Stimulated activated CD4-positive, alpha-beta T cell treated with anti-CD3 and anti-CD28 coated beads, Interleukin-4, amount 100 ng/mL, for 4 hours (primary cell): ENCODE measurements at regions not wholly inside any gene's neighbourhood (a gene's known extent, or its start where the extent isn't known, plus 50 kb on each side); places are given as distances from the start of the nearest gene placed in this dataset.
"Not testable (repeated sequence)": the region's sequence is repeated elsewhere in the genome, so short reads cannot be mapped to it uniquely, and the experiment has no call there.

Experiments
- DNase-seq, 2 experiments: peaks; one replicate each; pipeline ENCODE4 v3.0.0-alpha.2; 2020

DNA sequence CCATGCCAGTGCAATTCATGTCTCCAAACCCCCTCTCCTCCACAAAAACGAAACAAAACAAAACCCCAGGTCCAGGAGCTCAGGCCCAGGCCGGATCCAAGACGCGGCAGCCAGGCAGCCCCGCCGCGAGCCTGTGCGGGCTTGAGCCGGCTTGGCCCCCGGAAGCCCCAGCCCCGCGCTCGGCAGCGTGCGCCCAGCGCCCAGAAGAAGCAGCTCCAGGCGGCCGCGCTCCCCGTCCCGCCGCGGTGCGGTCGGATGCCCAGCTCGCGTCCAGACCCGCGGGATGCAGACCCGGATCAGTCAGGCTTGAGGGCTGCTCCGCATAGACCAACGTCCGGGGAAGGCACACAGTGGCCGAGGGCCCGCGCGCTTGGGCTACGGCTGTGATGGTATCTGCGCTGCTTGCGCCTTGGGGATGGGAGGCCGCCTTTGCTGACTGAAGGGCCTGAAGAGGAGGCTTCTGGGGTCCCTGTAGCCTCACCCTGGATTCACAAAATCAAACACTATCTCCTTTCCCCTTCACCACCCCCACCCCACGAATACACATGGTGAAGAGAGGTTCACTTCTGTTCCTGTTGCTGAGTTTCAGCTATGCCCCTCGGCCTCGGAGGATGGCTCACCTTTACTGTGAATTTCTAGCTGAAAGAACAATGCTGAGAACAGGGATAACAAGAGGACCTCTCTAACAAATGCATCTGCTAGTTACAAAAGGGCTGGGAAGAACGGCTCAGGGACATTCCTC lies 79.9 kb upstream of the EN2 start:
- no peak for DNase-seq

DNA sequence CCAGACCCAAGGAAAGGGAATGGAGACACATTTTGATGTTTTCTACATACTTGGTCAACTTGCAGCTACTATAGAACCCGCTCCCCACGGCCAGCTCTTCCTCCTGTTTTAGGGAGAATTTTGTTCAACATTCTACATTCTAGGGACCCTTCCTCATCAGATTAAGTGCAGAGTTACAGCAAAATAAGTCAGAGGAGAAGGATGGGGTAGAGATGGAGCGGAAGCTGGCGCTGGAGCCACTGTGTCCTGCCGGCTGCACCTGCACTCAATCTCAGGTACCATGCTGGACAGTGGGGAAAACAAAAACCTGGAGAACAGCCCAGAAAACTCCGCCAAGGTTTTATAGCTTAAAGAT lies 79.4 kb upstream of the EN2 start:
- no peak for DNase-seq

DNA sequence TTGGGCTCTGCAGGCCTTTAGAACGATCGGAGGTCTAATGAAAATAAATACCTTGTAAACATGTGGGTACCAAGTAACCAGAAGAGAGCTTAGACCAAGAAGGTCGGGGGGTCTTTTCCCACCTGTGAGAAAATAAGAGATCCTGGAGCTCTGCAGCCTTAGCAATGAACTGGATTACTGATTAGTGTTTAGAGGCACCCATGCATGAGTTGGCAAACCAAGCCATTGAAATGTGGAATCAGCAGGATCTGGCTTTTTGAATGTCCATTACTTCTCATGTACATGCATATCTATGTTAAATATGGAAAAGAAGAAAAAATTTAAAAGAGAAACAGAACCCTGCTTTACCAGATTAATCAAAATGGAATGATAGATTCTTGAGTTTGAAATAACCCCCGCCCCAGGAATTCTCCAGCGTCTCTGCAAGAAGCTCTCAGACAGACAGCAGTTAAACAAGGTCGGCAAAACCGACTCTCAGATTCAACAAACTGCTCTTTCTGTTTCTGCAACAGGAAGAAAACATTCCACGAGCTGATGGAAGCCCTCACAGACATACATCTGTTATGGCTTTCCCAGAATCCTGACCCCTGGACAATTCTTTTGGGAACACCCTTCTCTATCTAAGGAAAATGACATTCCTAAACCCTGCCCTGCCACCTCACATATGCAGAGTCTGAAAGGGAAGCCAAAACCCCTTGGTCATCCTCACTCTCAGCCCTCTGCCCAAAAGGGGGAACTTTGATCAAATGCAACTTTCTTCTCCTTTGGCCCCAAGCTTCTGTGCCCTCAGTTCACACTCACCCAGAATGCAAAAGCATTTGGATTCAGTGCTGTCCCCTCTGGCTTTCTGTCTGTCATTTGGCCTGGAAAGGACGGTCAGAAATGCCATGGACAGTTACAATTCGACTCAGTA lies 78.7 kb upstream of the EN2 start:
- DNase-seq, result no peak

DNA sequence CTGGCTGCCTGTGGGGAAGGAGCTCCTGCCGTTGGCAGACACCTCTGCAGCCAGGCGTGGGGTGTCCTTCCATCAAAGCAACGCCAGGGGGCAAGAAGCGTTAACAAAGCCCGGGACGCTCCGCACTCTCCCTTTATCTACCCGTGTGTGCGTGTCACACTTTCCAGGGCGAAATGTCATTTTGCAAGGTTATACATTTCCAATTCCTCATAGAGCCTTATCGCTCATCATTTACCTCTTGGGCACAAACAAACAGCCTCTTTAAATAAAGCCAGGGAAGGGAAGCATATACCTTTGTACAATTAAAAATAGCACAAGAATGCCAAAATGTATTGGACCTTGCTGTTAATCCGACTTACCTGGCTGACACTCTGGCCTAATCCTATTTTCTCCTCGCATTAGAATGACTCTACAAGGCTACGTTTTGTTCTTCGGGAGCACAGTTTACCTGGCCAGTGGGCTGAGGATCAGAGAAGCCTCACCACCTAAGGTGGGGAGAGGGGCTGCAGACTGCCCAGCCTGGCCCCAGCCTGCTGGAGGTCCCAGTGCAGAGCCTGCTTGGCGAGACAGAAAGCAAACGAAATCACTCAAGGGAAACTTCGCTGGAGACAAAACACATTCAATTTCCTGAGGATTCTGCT lies 77.6 kb upstream of the EN2 start:
- DNase-seq, result peak; percentile 68 to 74

DNA sequence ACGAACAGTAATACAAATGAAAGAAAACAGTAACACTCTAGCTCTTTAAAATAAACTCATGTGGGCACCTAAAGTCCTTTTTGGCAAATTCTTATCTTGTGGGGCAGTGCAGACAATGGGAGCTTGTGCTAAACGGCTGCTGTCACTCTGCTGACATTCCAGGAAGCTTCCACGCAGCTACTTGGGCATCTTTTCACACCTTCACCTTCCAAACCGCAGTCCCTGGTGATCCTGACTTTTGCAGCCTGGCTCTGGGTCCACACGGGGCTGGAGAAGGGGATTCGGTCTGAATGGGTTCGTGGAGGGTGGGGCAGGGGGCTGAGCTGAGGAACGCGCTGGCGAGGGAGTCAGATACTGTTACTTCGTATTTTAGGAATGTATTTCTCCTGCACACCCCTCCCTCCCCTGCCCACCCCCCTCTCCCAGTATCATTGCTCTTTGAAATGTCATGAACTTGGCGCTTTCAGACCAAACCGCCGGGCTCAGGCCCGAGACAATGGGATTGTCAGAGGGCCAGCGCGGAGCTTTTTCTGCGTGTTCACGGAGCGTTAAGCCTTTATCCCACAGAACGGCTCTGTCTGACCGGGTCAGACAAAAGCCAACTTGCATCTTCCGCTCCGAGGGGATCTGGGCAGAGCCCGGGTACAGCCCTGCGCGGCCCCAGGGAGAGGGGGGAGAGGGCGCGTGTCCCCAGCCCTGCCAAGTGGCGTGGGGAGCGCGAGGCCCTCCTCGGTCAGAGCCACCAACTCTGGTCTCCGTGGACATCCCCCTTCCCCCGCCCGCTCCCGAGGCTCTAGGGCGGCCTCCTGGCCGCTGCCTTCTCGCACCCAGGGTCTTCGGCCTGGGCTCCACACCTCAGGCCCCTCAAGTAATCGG lies 76.7 kb upstream of the EN2 start:
- DNase-seq, result no peak

DNA sequence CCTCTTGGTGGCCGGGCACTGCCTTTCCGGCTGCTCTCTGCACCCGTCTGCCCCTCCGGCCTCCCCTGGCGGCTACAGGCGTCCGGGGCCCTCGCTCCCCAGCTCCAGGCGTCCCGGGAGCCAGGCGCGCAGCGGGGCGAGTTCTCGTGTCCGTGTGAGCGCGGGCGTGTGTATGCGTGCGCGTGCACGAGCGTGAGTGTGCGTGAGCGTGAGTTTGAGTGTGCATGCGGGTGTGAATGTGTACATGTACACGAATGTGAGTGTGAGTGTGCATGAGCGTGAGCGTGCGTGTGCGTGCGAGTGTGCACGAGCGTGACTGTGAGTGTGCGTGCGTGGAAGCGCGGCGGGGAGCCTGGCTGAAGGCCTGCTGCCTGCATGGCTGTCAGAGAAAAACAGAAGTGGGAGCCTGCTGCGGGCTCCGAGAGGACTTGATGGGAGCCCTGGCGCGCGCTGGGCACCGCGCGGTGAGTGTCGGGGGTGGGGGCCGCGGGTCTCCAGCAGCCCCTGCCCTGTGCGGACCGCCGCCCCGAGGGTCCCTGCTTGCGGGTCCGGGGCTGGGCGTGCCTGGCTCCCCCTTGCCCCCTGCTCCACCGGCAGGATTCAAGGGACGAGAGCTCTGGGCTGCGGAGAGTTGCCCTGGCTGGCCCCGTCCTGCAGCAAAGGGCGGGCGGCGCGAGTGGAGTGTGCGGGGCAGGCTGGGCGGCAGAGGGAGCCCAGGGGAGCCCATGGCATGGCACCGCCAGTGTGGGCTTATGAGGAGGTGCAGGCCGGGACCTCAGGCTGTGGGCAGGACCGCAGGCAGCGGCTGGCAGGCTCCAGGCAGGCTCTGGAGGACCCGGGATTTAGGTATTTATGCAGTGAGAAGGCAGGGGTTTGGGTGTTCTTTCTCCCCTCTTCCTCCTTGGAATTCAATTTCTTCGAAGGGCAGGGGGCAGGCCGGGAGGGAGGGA lies 75.8 kb upstream of the EN2 start:
- no peak for DNase-seq

DNA sequence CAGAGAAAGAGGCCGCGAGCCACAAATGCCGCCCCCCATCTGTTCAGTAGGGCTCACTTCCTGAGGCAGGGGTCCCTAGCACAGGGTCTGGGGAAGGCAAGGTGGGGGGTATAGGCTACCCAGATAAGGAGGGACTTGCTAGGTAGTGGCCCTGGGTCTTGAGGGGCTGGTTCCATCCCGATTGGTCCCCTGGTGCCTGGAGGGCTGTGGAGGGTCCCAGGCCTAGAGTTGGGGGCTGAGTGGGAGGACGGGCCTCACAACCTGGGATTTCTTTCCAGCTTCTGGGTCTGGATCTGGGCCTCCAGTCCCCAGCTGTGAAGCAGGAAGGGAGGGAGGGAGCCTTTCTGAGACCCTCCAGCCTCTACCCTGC lies 75.1 kb upstream of the EN2 start:
- no peak for DNase-seq

DNA sequence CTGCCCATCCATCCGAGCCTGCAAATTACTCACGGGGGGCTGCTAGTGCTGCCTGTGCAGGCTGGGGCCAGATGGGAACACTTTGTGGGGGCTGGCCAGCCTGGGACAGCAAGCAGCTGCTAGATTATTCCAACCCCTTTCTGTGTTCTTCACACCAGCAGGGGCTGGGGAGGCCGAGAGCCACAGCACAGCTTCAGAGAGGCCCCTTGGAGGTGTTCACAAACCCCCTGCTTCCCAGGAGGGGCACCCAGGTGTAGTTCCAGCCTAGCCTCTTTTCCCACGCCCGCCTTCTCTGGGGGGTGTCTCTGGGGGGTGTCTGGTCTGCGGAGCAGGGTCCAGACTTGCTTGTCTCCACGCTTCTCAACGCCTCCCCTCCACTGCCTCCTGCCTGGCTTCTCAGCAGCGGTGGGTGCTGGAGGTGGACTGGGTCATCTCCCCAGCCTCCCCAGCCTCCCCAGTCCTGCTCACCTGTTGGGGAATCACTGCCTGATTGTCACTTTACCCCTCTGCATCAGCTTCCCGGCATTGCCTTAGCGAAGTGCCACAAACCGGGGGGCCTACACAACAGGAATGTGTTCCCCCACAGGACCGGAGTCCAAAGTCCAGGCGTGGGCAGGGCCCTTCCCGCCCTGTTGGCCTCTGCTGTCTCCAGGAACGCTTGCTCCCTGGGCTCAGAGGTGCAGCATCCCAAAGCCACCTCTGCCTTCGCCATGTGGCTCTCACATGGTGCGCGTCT lies 74.0 kb upstream of the EN2 start:
- no peak for DNase-seq

DNA sequence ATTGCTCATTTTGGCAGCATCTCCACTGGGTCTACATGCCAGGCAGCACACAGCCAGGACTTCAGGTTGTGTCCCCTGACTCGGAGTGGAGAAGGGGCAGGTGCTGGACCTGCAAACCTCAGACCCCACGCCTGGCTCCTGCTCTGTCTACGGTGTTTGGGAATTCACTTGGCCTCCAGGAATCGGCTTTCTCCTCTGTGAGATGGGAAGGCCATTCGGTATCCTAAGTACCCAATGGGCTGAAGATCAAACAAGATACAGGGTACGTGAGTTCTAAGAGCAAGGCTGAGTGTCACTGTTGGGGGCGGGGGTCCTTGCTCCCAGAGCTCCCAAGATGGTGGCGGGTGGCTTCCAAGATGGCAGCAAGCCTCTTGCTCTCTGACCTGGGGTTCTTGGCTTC lies 73.2 kb upstream of the EN2 start:
- DNase-seq, result no peak

DNA sequence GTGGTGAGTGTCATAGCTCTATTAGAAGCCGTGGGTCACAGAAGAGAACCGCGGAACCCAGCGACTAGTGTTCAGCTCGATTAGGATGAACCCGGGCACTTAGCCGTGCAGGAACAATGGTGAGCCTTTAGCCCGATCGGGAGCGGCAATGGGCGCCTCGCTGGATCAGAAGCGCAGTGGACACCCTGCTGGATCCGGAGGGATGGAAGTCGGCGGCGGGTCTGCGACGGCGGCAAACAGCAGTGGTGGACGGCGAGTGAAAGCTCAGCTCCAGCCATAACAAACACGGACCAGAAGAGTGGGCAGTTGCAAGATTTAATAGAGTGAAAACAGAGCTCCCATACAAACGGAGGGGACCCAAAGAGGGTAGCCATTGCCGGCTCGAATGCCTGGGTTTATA lies 72.7 kb upstream of the EN2 start:
- DNase-seq, result not testable (repeated sequence)

DNA sequence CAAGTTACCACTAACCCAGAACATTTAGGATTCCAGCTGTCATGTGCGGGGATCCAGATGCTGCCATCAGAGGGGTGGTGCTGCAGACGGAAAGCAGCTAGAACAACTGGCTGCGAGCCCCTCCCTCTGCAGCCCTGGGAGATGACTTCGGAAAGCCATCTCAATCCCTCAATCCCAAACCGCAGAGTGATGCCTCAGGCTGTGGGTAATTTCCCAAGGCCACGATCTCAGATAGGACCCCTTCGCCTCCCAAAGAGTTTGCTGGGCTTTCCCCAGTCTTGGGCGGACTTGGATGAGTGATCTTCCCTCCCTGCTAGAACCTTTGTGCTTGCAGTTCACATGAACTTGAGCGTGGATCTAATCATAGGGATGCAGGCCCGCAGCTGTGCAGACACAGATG lies 71.3 kb upstream of the EN2 start:
- no peak for DNase-seq

DNA sequence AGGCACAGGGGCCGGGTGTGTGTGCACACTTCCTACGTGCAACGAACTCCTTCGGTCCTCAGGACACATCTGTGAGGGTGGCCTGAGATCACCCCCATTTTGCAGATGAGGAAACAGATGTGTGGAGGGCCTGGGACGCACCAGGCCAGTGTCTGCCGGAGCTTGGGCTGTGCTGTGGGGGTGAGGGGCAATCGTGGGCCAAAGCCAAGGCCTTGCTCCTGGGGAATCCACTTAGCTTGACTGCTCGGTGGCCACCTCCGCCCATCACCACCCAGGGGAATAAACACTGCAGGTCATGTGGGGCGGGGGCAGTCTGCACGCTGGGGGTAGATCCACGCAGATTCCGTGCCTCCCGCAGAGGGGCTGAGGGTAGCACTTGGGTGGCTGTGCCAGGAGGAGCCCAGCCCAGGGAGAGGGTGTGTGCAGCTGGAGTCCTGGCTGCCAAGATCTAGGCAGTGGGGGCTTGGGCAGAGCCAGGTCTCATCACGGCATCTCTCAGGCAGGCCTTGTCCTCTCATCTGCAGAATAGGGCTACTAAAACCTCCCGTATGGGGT lies 70.8 kb upstream of the EN2 start:
- no peak for DNase-seq

DNA sequence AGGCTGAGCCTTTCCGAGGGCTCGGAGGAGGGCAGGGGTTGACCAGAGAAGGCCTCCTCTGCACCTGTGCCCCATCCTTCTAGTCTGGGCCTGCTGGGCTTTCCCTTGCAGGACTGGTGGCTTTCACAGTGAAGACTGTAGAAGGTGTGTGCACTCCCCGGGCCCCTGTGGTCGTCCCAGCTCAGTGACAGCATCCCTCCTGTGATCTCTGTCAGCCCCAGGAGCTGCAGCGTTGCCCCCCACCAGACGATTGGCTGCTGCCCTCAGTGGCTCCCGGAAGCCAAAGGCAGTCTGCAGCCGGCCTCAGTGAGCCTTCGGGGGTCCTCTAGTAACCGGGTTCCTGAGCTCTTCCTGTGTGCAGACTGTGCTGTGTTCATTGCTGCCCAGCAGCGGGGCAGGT lies 69.4 kb upstream of the EN2 start:
- no peak for DNase-seq

DNA sequence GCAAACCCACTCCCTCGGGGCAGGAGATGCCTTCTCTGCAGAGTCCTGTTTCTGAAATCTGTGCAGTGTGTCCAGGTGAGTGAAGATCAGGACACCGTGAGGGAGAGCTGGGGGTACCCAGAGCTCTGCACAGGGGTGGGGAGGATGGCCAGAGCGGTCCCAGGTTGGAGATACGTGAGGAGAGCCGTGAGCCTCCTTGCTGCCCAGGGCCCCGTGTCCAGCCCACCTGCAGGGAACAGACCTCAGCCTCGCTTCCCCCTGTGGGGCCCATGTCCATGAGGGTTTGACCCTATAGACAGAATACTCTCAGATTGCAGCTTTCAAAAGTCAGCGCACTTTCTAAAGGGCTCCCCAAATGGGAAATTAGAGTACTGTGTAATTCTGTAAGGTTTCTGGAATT lies 66.5 kb upstream of the EN2 start:
- no peak for DNase-seq

DNA sequence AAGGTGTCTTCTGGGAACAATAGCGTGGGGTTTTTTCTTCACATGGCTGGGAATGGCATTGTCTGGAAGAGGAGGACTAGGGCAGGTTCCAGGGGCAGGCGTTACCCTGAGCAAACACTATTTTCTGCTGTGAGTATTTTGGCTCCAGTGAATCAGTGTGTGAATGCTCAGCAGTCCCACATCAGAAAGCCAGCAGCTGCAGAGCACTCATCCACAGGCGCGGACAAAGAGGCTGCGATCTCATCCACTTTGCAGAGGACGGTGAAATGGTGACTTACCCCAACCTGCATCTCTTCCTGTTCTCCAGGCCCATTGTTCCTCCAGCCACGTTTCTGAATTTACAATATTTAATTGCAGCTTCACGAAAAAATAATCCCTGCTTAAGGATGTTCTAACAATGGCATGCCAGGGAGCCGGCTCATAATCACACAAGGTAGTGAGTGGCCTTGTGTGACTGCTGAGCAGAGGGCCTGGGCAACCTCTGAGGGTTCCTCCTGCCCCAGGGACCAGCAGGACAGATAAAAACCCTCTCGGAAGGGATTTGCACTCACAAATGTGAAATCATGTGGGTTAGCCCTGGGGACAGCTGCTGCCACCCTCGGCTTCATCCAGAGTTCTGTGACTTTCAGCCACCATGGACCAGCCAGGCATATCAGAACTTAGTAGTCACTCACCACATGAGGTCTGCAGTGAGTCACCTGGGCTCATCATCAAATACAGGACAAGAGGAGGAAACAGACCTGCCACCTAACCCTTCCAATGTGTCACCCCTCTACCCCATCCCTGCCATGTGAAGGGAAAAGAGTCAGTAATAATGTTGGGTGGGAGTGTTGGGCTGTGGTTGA lies 65.0 kb upstream of the EN2 start:
- no peak for DNase-seq

DNA sequence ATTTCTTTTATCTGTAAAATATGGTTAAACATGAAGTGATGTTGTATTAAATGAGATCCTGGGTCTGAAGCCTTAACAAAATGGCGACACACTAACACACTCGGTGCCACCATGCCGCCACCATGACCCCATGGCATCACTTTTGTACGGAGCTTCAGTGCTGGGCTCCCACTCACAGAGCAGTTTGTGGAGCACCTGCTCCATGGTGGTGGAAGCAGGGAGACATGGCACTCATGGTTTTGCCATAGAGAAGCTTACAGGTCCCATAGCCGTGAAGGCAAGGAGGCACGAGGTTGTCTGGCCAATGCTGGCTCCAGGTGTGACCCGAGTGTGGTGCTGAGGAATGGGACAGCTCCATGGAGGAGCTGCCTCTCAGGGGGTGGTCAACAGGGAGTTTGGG lies 63.5 kb upstream of the EN2 start:
- no peak for DNase-seq

DNA sequence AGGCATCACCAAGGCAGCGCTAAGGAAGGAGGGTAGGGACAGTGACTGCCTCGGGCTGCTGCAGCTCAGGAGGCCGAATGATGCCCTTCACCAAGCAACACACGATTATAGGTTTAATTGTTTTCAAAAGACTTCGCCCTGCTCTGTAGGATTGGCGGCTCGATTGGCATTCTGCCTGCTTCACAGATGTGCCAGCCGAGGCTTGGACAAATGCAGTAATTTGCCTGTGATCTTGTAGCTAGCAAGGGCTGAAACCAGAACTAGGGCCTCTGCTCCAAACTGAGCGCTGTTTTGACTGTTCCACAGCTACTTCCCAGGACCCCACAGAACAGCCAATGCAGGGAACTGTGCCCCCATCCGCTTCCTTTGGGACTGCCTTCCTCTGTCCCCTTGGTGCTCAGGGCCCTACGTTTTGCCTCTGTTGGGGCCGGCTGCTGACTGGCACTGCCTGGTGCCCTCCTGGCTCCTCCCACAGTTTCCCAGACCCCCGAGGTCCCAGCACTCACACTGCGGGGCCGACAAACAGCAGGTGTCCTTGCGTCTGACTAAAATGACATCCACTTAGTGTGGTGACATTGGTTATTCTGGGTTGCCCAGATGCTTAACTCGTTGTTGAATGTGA lies 62.6 kb upstream of the EN2 start:
- no peak for DNase-seq

DNA sequence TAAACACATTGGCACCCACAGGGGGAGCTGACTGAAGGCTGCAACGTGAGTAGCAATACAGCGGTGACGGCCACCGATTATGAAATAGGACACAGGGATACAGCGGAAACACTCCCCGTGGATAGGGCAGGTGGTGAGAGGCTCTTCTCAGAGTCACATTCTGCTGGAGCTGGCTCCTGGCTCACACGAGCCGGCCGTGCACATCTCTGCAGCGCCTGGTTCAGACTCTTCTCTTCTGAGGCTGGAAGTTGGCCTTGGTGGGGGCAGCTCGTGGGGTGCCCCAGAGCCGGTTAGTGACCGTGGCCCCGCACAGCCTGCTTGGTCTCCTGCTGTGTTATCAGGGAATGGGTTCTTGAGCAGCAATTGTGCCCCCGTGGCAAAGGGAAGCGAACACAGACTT lies 61.3 kb upstream of the EN2 start:
- no peak for DNase-seq
